Tongue (tissue), 1 donor: ENCODE measurements at regions not wholly inside any gene's neighbourhood (a gene's known extent, or its start where the extent isn't known, plus 50 kb on each side); places are given as distances from the start of the nearest gene placed in this dataset.

ENCODE experiments used
- DNase-seq: peaks from one replicate; pipeline ENCODE4 v3.0.0-alpha.2; 2015

DNA sequence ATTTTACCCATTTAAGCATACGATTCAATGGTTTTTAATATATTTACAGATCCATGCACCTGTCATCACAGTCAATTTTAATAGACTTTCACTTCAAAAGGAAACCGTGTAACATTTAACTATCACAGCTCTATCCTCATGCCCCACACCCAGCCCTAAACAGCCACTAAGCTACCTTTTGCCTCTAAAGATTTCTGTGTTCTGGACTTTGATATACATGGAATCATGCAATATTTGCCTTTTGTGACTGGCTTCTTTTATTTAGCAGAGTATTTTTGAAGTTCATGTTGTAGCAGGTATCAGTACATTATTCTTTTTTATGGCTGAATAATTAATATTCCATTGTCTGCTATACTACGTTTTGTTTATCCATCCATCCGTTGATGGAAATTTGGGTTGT lies 50.3 kb upstream of the STX16 start:
- DNase-seq: no peak

DNA sequence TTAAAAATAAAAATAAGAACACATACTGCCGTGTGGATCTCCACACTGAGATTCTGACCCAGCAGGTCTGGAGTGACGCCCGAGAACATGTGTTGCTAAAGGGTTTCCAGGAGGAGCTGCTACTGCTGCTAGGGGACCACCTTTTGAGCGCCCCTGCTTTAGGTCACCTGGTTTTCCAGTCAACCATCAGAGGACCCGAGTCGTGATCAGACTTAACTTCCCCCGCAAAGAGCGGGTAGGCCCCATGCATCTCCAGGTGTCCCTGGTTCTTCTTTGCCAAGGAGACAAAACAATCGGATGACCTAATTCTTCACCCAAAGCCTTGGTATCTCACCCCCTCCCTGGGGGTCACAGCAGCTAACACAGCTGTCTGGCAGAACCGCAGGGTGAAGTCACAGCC lies 51.1 kb upstream of the STX16 start:
- DNase-seq: no peak

DNA sequence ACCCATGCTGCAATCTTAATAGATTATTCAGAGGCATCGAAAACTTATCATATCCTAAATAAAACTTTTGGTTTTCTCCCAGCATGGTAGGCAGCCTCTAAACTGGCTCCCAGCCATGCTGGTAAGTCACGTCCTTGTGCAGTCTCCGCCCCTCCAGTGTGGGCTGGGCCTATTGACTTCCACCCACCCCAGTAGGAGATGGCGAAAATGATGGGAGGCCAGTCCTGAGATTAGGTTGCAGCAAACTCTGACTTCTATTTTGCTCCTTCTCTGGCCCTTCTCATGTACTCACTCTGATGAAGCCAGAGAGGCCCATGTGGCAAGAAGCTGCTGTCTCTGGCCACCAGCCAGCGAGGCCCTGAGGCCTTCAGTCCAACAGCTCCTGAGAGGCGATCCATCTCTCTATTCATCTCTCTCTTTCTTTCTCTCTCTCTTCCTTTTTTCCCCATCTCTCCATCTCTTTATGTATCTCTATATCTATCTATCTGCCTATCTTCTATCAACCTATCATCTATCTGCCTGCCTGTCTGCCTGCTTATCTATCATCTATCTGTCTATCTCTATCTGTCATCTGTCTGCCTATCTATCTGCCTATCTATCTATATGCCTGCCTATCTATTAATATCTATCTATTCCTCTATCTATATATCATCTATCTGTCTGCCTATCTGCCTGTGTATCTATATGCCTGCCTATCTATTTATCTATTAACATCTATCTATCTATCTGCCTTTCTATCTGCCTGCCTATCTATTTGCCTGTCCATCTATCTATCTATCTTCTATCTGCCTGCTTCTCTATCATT lies 52.7 kb upstream of the STX16 start:
- peak; percentile 72 for DNase-seq

DNA sequence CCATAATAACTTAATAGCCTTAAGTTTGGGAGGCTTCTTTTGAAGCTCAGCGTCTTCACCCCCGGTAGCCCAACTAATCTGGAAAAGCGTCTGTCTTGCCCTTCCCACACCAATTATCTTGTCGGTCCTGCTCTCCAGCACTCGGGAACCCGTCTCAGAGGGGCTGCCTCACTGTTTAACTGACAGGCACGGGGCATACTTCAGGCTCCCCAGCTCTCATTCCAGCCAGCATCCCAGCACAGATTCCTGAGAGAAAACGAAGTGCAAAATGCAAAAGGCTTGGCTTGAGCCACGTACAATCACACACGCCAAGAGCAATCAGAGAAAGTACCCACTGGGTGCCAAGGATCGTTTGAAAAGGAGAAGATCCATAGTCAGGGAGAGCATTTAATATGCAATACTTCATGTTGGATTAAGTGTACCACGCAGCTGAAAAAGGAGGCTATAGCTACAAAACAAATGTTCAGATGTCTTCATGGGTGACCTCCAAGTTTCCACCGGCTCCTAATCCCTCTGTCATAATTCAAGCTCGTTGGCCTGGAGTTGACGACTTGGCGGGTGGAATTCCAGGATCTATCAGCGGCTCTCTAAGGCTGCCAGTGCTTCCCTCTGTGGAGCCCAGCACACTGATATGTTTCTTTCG lies 53.7 kb upstream of the STX16 start:
- peak; percentile 96 for DNase-seq

DNA sequence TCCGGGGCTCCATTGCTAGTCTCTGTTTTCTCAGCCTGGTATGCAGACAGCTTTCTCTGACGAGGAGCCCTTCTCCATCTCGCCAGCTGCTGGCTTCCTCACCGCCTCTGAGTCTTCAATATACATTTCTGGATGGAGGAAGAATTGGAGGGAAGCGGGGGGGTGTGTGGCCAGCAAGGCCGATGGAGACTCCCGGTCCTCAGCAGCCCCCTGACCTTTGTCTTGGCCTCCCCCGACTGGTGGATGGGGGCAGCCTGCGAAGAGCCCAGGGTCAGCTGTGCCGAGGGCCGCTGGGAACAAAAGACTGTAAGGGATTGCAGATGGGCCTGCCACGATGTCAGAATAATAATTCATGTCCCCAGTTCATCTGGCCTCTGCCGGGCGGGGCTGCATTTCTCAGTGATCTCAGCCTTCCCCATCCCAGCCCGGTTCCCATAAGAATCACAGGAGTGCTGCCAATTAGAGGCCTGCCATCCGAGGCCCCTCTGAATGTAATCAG lies 54.3 kb upstream of the STX16 start:
- DNase-seq: peak; percentile 89

DNA sequence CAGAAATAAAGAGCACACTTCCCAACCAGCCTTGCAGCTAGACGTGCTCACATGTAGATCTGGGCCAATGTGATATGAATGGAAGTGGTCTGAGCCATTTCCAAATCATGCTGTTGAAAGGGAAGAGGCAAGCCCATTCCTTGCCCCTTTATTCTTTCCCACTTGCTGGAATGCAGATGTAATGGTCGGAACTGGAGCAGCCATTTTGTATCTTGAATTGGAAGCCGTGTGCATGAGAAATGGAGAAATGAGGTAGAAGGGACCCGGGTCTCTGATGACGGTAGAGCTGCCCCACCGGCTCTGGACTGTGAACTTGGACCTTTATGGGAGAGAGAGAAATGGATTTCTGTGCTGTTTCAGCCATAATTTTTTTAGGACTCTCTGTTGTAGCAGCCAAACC lies 54.8 kb upstream of the STX16 start:
- no peak for DNase-seq

DNA sequence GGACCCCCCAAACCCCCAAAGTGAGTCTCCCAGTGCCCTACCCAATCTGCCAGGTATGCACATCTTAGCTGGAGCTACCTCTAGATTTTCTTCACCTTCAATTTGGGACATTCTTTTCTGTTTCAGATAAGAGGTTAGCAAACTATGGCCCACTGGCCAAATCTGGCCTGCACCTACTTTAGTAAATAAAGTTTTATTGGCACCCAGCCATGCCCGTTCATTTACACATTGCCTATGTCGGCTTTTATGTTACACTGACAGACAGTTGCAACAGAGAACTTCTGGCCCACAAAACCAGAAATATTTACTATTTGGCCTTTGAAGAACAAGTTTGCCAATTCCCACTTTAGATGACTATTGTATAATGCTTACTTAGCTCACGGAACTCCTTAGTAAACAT lies 55.9 kb upstream of the STX16 start:
- no peak for DNase-seq

DNA sequence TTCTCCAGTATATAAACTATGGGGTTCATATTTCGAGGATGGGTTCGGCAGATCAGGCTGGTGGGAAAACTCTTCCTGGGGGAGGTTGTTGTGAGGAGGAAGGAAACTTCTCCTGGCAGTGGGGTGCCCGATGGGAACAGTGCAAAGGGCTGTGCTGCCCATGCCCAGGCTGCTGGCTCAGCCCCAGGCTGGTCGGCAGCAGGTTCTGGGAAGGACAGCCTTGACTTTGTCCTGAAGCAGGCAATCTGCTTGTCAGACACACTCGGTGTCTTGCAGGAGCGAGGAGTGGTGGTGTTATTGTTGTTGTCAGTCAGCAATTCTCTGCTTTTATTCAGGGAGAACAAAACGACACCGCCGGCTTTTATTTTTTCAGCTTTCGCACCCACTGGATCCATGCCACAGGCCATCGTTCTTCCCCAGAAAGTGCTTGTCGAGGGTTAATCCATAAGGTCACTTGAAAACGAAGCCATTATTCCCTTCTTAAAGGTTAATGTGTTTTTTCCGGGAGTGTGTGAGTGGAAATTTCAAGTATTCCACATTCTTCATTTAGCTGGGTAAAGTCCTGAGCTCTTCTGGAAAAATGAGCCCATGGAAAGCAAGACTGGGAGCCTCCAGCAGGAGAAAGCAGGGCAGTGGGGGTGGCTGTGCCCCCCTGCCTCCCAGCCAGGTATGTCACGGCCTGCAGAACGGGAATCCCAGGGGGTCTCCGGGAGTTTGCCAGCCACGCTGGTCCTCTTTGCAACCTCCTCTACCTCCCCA lies 57.0 kb upstream of the STX16 start:
- peak; percentile 39 for DNase-seq

DNA sequence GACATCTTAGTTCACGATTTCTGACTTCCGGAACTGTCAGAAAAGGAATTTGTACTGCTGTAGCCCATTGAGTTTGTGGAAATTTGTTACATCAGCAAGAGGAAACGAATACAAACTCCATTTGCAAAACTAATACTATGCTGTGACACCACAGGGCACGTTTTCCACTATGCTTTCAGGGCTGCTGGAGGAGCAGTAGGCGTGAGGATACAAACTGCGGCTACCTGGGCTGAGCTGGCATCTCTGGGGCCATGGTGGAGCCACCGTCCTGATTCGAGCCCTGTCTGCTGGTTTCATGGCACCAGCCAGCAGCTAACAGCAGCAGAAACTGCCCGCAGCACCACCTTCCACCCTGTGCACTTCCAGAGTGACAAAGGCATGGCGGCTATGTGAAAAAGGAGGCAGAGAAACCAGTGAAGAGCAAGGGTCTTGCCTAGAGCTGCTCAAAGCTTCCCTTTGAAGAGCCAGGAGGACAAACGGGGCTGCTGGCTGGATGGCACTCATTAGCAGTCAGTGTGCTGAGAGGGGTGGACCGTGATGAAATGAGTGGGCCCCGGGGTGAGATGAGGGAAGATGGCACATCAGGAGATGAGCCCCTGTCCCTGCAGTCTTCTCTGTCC lies 58.9 kb upstream of the STX16 start:
- no peak for DNase-seq

DNA sequence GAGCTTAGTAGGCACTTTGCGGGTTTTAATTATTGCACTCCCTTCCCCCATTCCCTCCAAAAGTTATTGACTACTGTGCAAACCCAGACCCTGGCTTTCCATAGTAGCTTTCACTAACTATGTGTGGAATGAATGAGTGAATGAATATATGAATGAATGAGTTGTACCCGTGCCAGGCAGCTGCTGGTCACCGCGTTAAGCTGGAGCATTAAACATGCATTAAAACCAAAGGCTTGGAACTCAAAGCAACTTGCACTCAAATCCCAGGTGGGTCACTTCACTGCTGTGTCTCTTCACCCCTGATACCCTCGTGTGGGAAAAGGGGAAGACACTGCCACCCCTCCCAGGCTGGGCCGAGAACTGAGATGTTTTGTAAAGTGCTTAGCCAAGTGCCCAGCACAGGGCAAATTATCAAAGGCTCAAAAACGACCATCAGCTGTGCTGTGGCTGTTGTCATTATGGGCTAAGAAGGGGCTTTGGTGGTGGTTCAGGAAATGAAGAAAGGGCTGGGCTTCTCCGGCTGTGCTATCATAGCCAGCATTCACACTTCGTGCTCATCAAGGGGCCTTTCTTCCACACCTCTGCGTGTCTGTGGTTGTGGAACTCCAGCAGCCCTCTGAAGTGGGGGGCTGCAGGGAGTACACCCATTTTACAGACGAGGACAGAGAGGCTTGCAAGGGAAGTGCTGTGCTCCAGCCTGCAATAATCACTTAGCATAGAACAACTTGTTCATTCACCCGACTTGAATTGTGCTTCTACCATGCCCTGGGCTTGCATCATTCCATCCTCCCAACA lies 60.2 kb upstream of the STX16 start:
- DNase-seq: peak; percentile 69

DNA sequence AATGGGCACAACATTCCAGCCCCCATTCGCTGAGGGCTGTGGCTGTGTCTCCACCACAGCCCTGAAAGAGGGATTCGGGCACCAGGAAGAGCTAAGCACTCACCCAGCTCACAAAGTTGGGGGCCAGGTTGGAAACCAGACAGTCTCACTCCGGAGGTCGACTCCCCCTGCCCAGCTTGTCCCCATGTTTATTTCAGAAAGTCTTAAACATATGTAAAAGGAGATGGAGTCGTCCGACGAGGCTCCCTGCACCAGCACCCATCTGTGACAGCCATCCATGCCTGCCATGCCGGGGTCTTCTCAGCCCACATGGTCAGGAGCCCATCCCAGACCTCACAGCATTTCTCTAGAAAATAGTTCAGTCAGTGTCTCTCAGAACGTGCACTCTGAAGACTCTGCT lies 63.6 kb upstream of the STX16 start:
- no peak for DNase-seq

DNA sequence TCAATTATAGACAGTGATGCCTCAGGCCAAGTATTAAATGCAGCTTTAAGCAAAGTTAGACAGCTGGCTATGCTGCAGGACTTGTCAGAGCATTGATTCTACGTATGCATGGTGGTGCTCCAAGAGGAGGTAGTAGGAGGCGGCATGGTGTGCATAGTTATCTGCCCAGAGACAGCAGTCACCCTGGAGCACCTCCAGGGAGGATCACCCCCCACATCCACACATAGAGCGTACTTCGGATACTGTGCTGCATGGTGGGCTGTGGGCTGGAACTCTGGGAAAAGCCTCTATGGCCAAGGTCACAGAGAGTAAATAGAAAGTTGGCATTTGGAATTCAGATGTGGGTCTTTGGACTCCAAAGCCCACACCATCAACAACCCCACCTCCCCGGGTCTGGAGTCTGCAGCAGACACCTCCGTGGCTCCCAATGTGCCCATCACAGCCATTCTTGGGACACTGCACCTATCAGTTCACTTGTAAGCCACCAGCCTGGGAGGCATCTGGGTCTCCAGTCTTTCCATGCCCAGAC lies 64.5 kb upstream of the STX16 start:
- no peak for DNase-seq

DNA sequence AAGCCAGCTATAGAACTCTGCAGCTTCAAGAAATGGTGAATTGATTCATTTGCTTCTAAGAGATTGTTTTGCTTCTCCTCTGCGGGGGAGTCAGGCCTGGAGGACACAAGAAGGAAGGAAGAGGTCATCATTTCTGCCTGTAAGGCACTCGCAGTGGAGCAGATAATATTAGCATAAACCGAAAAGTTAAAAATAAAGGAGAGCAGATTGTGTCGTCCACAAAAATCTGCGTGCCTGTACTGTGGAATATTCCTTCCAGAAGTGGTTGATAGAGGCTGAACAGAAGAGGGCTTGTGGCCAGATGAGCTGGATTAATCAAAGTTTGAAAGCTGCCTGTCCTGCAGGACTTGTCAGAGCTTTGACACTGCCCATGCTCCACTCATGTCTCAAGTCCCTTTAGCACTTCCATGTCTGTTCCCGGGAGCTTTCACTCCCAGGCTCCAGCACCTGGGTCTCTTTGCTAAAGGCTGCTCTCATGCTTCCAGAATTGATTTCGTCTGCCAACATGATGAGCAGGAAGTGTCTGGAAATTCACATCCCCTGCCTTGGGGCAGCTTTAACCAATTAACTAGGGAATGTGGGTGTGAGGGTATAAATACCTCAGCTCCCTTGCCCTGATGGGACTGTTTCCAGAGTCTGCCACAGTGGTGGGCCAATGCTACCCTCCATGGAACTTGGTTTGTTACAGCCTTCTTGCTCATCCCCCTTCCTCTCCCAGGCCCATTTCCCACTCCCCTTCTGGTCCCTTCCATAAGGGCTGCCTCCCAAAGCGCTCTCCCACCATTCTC lies 65.1 kb upstream of the STX16 start:
- peak; percentile 65 for DNase-seq

DNA sequence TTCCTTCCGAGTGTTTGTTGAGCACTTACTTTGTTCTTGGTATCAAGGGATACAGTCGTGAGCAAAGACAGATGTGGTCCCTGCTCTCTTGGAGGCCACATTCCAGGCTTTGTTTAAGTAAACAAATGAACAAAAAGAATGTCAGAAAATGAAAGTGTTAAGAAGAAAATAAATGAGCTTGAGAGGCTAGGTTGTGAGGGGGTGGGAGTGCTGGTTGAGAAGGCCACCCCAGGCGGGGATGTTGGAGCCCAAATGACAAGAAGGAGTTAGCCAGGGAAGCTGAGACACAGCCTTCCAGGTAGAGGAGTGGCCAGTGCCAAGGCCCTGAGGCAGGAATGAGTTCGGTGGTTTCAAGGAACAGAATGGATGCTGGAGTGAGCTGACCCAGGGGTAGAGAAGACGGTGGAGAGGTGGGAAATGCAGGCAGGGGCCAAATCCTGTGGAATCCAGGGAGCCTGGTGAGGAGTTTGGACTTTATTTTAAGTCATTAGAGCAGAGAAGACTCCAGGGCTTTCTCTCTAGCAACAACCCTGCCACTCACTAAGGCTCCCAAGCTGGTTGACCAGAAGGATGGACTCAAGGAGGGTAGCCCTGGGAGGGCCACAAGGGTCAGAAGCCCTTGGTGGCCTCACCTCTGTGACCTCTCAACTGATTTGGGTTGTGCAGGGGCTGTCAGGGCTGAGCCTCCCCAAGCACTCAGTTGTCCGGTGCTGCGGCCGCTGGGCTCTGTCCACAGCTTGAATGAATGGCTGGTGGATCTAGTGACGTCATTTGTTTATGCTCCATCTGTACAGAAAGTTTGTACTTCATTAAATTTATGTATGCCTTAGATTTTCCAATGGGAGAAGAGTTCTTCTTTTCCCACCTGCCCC lies 66.0 kb upstream of the STX16 start:
- DNase-seq: peak; percentile 72

DNA sequence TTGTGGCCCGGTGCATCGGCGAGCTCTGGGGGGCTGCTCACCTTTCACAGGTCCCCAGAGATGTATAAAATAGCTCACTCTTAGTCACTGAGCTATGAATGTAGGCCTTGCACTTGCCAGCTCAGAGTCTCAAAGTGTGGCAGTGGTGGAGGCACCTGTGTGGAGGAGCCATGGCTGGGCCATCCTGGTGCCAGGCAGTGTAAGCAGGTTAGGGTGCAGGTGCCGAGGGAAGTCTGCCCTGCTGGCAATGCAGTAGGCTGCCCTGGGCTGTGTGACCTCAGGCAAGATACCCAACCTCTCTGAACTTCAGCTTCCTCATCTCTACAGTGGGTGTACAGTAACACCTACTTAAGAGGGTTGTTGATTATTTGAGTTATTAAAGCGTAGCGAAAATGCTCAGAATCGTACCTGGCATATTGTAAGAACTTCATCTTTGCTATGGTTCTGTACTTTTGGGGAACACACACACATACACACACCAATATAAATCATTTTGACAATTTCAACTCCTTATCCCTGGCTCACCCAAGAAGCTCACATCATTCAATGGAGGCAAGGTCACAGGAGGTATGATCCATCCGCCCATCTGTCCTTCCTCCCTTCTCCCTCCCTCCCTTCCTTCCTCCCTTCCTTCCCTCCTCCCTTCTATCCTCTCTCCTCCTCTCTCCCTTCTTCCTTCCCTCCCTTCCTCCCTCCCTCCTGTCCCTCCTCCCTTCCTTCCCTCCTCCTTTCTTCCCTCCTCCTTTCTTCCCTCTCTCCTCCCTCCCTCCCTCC lies 66.8 kb upstream of the STX16 start:
- no peak for DNase-seq

DNA sequence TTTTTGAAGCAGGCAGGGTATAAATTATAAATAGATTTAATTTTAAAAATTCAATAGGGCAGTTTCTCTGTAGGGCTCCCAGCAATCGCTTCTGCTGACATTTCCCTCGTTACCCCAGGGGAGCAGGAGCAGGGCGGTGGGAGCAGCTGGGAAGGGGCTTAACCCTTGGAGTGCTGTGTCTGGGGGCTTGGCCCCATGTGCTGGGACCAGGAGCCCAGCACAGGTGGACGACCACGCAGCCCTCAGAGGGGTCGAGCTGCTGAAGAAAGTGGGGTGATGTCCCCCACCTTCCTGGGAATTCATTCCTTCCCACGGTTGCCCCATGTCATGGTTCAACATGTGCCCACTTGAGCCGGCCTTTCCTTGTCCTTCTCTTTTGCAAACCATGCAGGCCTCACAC lies 67.5 kb upstream of the STX16 start:
- DNase-seq: no peak

DNA sequence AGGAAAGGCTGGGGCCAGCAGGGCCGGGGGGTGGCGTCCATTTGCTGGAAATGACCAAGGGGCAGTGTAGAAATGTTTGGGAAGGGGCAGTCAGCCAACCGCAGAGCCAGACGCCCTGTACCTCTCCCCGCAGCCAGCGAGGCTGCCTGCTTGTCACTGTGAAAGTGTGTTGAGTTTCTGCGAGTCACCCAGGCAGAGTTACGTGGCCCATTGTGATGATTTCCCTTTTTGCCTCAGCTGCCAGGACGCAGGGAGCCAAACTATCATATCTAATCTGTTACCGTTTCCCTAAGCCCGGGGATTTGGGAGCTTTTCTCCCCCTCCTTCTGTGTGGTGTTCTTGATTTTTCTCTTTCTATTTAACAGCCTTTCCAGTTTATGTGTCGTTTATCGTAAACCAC lies 67.9 kb upstream of the STX16 start:
- DNase-seq: no peak

DNA sequence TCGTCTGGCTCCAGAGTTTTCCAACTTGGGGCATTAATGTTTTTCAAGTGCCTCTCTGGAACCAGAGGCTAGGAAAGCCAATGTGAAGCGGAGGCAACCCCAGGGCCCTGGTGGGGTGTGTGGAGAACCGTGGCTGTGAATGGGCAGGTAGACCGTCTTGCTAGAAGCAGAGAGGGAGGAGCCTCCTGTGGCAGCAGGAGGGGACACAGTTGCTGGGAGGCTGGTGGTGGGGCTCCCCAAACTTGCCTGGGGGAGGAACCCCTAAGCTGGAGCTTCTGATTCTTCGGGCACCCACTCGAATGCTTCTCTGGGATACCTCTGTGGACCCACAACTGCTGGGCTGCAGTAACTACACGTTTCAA lies 65.3 kb upstream of the APCDD1L start:
- DNase-seq: no peak
